ENCODE measurements at regions not wholly inside any gene's neighbourhood (a gene's known extent, or its start where the extent isn't known, plus 50 kb on each side); places are given as distances from the start of the nearest gene placed in this dataset.

- H3K27ac ChIP-seq = peak overlapping the region; percentile 15 to 63
- TF ChIP-seq, protein P1, sequence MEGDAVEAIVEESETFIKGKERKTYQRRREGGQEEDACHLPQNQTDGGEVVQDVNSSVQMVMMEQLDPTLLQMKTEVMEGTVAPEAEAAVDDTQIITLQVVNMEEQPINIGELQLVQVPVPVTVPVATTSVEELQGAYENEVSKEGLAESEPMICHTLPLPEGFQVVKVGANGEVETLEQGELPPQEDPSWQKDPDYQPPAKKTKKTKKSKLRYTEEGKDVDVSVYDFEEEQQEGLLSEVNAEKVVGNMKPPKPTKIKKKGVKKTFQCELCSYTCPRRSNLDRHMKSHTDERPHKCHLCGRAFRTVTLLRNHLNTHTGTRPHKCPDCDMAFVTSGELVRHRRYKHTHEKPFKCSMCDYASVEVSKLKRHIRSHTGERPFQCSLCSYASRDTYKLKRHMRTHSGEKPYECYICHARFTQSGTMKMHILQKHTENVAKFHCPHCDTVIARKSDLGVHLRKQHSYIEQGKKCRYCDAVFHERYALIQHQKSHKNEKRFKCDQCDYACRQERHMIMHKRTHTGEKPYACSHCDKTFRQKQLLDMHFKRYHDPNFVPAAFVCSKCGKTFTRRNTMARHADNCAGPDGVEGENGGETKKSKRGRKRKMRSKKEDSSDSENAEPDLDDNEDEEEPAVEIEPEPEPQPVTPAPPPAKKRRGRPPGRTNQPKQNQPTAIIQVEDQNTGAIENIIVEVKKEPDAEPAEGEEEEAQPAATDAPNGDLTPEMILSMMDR (IDR thresholded peaks at IDR 0.05) = no peak
- DNase-seq (ENCODE audit: low spot score) = no peak
Measured at GRCh38 chr10:63723320-63723719, 202.1 kb downstream of the REEP3 start.

DNA sequence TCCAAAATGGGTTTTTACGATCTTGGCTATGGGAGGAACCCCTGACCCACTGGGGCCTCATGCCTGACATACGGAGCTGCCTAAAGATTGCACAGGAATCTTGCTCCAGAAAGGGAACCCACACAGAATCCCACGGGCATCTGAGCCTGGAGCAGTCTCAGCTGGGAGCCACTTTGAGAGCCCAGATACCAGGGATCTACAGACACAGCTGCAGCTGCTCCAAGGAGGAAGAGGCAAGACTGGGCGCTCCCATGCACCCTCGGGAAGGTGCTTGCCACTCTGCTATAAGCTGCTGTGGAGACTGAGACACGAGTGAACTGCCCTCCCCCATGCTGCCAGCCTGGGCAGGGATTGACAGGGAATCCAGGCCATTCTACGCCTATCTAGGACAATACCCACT lies 202.5 kb downstream of the REEP3 start:
- DNase-seq (ENCODE audit: low spot score) = no peak
- Histone ChIP-seq H3K4me3 (no peak overlapping the region), H3K27ac (peak overlapping the region in 1 of 2 donors; percentile 15)
- TF ChIP-seq, protein P1 (IDR thresholded peaks at IDR 0.05) = no peak

More at GRCh38 chr10:63723320-63723719, 202.1 kb downstream of the REEP3 start:
- no peak overlapping the region for H3K4me3 ChIP-seq

- Histone ChIP-seq H3K27ac (no peak overlapping the region), H3K4me3 (no peak overlapping the region)
- no peak for DNase-seq (ENCODE audit: low spot score)
- TF ChIP-seq, protein P1 (IDR thresholded peaks at IDR 0.05) = no peak
Measured at GRCh38 chr10:63724922-63725321, 203.7 kb downstream of the REEP3 start.

DNA sequence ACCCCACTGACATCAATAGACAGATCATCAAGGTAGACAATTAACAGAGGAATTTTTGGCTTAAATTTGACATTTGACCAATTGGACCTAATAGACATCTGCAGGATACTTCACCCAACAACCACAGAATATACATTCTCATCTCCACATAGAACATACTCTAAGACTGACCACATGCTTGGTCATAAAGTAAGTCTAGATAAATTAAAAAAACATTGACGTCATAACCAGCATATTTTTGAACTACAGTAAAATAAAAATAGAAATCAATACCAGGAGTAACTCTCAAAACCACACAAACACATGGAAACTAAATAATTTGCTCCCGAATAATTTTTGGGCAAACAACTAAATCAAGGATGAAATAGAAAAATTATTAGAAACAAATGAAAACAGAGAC lies 205.7 kb downstream of the REEP3 start:
- Histone ChIP-seq H3K27ac (no peak overlapping the region), H3K4me3 (no peak overlapping the region)
- TF ChIP-seq, protein P1 (IDR thresholded peaks at IDR 0.05) = no peak
- DNase-seq (ENCODE audit: low spot score) = no peak

DNA sequence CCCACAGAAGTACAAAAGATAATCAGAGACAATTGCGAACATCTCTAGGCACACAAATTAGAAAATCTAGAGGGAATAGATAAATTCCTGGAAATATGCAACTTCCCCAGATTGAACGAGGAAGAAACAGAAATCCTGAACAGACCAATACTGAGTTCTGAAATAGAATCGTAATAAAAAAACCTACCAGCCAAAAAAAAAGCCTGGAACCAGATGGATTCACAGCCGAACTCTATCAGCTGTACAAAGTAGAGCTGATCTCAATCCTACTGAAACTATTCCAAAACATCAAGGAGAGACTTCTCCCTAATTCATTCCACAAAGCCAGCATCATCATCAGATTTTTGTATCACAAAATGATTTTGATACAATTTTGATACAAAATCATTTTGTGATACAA lies 206.4 kb downstream of the REEP3 start:
- TF ChIP-seq, protein P1 (IDR thresholded peaks at IDR 0.05) = no peak
- H3K27ac ChIP-seq = no peak overlapping the region

GRCh38 chr10:63735305-63735704 lies 214.1 kb downstream of the REEP3 start:
- Histone ChIP-seq H3K27ac (no peak overlapping the region), H3K4me3 (no peak overlapping the region)
- no peak for DNase-seq (ENCODE audit: low spot score)
- TF ChIP-seq, protein P1 (IDR thresholded peaks at IDR 0.05) = no peak

More for the DNA sequence above, 206.4 kb downstream of the REEP3 start:
- H3K4me3 ChIP-seq = no peak overlapping the region
- no peak for DNase-seq (ENCODE audit: low spot score)

DNA sequence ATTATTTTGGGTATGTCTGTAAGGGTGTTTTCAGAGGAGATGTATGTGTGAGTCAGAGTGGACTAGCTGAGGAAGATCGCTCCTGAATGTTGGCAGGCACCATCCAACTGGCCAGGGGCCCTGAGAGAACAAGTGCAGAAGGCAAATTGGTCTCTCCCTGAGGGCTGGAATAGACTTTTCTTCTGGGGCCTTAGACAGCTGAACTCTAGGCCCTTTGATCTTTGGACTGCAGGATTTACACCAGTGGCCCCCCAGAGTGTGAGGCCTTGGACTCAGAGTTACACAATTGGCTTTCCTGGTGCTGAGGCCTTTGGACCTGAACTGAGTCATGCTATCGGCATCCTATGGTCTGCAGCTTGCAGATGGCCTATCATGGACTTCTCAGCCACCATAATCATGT lies 217.2 kb downstream of the REEP3 start:
- TF ChIP-seq, protein P1 (IDR thresholded peaks at IDR 0.05) = no peak
- Histone ChIP-seq H3K27ac (no peak overlapping the region), H3K4me3 (no peak overlapping the region)
- DNase-seq (ENCODE audit: low spot score) = no peak

Data from coronary artery (tissue), 2 donors.